G401 (cell line): ENCODE measurements at regions not wholly inside any gene's neighbourhood (a gene's known extent, or its start where the extent isn't known, plus 50 kb on each side); places are given as distances from the start of the nearest gene placed in this dataset.
A peak's percentile ranks its signal among the peaks of the same experiment; 100 is the strongest.
"Not testable (repeated sequence)": the region's sequence is repeated elsewhere in the genome, so short reads cannot be mapped to it uniquely, and the experiment has no call there.

Experiments
- DNase-seq: peaks from one replicate; pipeline ENCODE4 v3.0.0-alpha.2; 2015; ENCODE audit warnings: low spot score
- in situ Hi-C: cut with HindIII; loops from 2 replicates; pipeline ENCODE4 v1.10.0; 2016; ENCODE audit warnings: low sequenced_read_pairs, mixed read lengths

GRCh38 chr4:123528501-123529277, 132.1 kb downstream of the SPRY1 start:
- in situ Hi-C loops: no loop called here
- no peak for DNase-seq

DNA sequence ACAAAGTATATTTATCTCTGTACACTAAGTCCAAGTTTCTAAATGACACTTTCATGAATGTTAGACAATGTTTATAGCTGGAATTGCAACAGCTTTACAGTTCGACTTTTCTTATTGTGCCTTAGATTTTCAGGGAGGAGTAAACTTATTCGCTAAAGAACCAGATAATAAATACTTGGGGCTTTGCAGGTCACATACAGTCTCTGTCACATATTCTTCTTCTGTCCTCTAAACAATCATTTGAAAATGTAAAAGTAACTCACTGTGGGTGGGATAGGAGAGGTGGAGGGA, 132.6 kb downstream of the SPRY1 start:
- DNase-seq: no peak
- in situ Hi-C loops: no loop called here

- in situ Hi-C loops: no loop called here
- no peak for DNase-seq
These were observed 133.8 kb downstream of the SPRY1 start for GRCh38 chr4:123530357-123530756.

- in situ Hi-C loops: no loop called here
- no peak for DNase-seq
These were observed 138.6 kb downstream of the SPRY1 start for GRCh38 chr4:123535037-123535748.

GRCh38 chr4:123536225-123536624, 139.6 kb downstream of the SPRY1 start:
- in situ Hi-C loops: no loop called here
- DNase-seq: no peak

DNA sequence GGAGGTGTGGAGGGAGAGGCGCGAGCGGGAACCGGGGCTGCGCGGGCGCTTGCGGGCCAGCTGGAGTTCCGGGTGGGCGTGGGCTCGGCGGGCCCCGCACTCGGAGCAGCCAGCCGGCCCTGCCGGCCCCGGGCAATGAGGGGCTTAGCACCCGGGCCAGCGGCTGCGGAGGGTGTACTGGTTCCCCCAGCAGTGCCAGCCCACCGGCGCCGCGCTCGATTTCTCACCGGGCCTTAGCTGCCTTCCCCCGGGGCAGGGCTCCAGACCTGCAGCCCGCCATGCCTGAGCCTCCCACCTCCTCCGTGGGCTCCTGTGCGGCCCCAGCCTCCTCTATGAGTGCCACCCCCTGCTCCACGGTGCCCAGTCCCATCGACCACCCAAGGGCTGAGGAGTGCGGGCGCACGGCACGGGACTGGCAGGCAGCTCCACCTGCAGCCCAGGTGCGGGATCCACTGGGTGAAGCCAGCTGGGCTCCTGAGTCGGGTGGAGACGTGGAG, 141.4 kb downstream of the SPRY1 start:
- in situ Hi-C loops, DNase-seq: not testable (repeated sequence)

DNA sequence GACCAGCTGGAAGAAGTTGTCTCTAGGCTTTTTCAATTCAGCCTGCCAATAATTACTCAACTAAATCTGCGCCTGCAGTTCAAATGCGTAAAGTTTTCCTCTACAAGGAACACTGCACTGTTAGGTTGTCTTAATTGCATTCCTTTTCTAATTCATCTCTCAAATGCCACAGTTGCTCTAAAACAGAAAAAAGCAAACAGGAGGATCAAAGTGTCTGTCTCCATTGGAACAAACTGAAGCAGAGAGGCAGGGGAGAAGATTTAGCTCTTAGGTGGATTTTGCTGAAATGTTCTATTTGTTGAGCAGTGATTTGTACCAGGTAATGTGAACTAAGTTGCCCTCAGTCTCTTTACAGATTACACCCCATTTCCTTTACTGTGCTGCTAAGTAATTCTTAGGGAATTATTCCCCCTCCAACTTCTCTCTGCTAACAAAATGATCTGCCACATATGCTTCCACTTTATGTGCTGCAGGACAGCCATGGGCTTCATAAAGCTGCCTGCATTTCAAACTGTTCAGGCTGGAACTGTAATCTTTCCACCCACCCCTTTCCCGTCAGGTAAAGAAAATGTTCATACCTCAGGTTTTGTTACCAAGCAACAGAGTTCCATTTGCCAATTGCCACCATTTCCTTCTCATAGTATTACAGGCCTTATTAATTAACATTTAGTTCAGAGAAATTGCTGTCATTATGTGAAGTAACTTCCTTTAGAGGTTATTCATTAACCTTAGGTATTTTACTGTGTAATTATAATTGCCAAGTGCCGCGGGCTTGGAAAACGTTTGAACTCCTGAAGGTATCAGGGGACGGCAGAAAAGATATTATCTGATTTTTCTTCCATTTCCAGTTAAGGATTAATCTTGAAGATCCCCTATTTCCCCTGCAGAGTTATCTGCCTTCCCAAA, 149.3 kb downstream of the SPRY1 start:
- DNase-seq: peak; percentile 62

GRCh38 chr4:123546573-123547060, 150.0 kb downstream of the SPRY1 start:
- no peak for DNase-seq
- in situ Hi-C loops: no loop called here

More for the DNA sequence above, 149.3 kb downstream of the SPRY1 start:
- in situ Hi-C loops: no loop called here

GRCh38 chr4:123547216-123548165, 150.9 kb downstream of the SPRY1 start:
- in situ Hi-C loops: no loop called here
- DNase-seq: no peak

- no peak for DNase-seq
- in situ Hi-C loops: no loop called here
These were observed 156.7 kb downstream of the SPRY1 start for GRCh38 chr4:123553279-123553678.

GRCh38 chr4:123553733-123554637, 157.4 kb downstream of the SPRY1 start:
- in situ Hi-C loops: no loop called here
- DNase-seq: no peak

DNA sequence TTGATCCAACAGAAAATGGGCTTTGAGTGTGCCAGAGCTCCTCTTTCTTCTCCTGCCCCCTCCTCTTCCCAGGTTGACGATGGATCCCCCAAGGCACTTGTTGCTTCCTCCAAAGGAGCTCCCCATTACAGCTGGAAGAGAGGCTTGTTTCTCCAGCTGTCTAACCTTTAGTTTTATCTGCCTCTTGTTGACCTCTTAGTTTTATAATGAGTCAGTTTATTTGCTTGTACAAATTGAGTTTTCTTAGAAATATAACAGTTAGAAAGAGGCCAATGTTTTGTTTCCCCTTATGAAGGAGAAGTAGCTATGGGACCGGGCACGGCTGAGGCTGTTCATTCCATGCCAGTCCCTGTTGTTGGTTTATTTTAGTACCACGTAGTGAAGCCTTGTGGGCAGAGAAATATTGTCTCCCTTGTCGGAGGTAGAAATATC, 158.2 kb downstream of the SPRY1 start:
- in situ Hi-C loops: no loop called here
- no peak for DNase-seq

- peak; percentile 74 for DNase-seq
- in situ Hi-C loops: no loop called here
These were observed 158.7 kb downstream of the SPRY1 start for GRCh38 chr4:123555233-123555806.

- DNase-seq: no peak
- in situ Hi-C loops: no loop called here
These were observed 159.2 kb downstream of the SPRY1 start for GRCh38 chr4:123555807-123556273.

- in situ Hi-C loops: no loop called here
- no peak for DNase-seq
These were observed 159.9 kb downstream of the SPRY1 start for GRCh38 chr4:123556526-123556925.

DNA sequence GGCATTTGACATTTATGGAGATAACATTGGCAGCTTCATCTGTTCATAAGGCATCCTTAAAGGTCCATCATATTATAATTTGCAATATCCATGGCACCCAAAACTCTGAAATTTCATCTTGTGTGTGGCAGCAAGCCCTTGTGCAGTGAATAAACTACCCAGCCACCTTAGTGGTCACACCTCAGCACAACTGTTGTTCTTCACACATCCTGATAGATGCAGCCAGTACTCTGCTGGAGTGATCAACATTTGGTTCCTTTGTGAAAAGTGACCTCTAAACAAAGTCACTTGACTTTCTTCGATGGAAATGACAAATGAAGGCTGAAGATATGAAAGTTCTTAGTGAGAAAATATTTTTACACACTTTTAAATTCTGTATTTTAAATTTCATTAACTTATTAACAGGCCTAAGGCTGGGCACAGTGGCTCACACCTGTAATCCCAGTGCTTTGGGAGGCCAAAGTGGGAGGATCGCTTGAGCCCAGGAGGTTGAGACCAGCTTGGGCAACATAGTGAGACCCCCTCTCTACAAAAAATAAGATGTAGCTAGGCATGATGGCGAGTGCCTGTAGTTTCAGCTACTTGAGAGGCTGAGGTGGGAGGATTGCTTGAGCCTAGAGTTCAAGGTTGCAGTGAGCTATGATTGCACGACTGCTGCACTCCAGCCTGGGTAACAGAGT, 161.4 kb downstream of the SPRY1 start:
- in situ Hi-C loops: no loop called here
- DNase-seq: no peak

DNA sequence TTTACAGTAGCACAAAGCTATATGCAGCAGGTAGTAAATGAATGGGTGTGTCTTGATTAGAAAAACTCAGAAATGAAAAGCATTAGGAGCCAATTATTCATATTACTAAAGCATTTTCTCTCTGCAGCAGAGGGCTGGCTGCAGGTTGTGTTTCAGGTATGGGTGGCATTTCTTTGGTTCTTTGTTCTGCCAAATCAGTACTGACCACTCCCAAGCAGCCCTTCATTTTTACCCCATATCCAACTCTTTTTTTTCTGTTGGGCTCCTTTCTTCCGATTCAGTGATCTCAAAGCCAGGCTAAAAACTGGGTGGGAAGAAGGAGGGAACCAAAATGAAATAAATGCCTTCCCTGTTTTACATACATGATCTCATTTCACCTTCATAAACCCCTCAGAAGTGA, 162.3 kb downstream of the SPRY1 start:
- no peak for DNase-seq

More for the DNA sequence above, 162.3 kb downstream of the SPRY1 start:
- in situ Hi-C loops: no loop called here
